Transverse colon (tissue), 3 donors: ENCODE measurements at regions not wholly inside any gene's neighbourhood (a gene's known extent, or its start where the extent isn't known, plus 50 kb on each side); places are given as distances from the start of the nearest gene placed in this dataset.

Experiments used
- POLR2A ChIP-seq: fragments of 450-650 bp; IDR thresholded peaks from one replicate; pipeline ENCODE4 v1.6.1; 2016; ENCODE audit warnings: antibody characterized with exemption, mild to moderate bottlenecking, moderate library complexity
- TF ChIP-seq, protein P1 (sequence below), 5 experiments: fragments of 200-600 bp in 3 of 5; fragments of 450-650 bp in 2 of 5; sonication (generic) in 3 of 5; IDR thresholded peaks; 1 replicate in 2 of 5; 2 replicates in 3 of 5; pipeline ENCODE4 v1.5.1; 2016 to 2017; ENCODE audit warnings: antibody characterized with exemption in 5 of 5, inconsistent platforms in 3 of 5, mild to moderate bottlenecking in 2 of 5, moderate library complexity in 1 of 5

DNA sequence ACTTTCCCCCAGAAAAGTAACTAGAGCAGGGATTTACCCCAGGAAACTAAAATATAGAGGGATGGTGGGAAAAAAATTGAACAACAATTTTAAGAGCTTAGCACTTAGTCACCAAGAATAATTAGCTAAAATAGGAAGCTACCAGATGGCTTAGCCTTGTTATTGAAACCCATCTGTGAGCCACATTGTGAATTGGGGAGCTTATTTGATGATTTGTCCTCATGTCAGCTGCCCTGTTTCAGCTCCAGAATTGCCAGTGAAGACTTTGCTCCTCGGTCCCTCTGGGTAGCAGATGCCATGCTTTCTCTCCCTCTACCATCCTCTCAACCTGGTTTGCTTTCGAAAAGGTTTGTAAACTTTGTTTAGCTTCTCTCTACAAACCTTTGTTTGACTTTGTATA is 67.7 kb upstream of the PTHLH start:
- TF ChIP-seq, protein P1, sequence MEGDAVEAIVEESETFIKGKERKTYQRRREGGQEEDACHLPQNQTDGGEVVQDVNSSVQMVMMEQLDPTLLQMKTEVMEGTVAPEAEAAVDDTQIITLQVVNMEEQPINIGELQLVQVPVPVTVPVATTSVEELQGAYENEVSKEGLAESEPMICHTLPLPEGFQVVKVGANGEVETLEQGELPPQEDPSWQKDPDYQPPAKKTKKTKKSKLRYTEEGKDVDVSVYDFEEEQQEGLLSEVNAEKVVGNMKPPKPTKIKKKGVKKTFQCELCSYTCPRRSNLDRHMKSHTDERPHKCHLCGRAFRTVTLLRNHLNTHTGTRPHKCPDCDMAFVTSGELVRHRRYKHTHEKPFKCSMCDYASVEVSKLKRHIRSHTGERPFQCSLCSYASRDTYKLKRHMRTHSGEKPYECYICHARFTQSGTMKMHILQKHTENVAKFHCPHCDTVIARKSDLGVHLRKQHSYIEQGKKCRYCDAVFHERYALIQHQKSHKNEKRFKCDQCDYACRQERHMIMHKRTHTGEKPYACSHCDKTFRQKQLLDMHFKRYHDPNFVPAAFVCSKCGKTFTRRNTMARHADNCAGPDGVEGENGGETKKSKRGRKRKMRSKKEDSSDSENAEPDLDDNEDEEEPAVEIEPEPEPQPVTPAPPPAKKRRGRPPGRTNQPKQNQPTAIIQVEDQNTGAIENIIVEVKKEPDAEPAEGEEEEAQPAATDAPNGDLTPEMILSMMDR (IDR thresholded peaks at IDR 0.05), result no peak
- no peak for TF ChIP-seq POLR2A
